ENCODE measurements at regions not wholly inside any gene's neighbourhood (a gene's known extent, or its start where the extent isn't known, plus 50 kb on each side); places are given as distances from the start of the nearest gene placed in this dataset.

GRCh38 chr9:80501635-80502034, 929.9 kb downstream of the TLE4 start:
- Mint-ChIP-seq H3K9me3 (no peaks in the 10 kb centered on the region), H3K27ac (no peak overlapping the region), H3K4me1 (peaks cover 55% of the 10 kb centered on the region), H3K4me3 (no peak overlapping the region), H3K27me3 (ENCODE audit: low read depth) (peaks cover 11% of the 10 kb centered on the region), H3K36me3 (ENCODE audit: low read depth) (no peaks in the 10 kb centered on the region)
- no peak for TF ChIP-seq CTCF (IDR thresholded peaks at IDR 0.05; ENCODE audit: unreplicated experiment in 3 of 3)

GRCh38 chr9:80500300-80500699, 928.5 kb downstream of the TLE4 start:
- H3K4me3 Mint-ChIP-seq = no peak overlapping the region
- no peak for TF ChIP-seq CTCF (IDR thresholded peaks at IDR 0.05; ENCODE audit: unreplicated experiment in 3 of 3)
- H3K36me3 Mint-ChIP-seq (ENCODE audit: low read depth) = no peaks in the 10 kb centered on the region
- peaks cover 60% of the 10 kb centered on the region for H3K4me1 Mint-ChIP-seq
- peaks cover 2% of the 10 kb centered on the region for H3K9me3 Mint-ChIP-seq
- peaks cover 11% of the 10 kb centered on the region for H3K27me3 Mint-ChIP-seq (ENCODE audit: low read depth)
- H3K27ac Mint-ChIP-seq = no peak overlapping the region

GRCh38 chr9:80498001-80498555, 926.3 kb downstream of the TLE4 start:
- H3K9me3 Mint-ChIP-seq = peaks cover 8% of the 10 kb centered on the region
- H3K4me1 Mint-ChIP-seq = peaks cover 42% of the 10 kb centered on the region
- no peak overlapping the region for H3K4me3 Mint-ChIP-seq
- no peak overlapping the region for H3K27ac Mint-ChIP-seq
- H3K36me3 Mint-ChIP-seq (ENCODE audit: low read depth) = no peaks in the 10 kb centered on the region
- no peak for TF ChIP-seq CTCF (IDR thresholded peaks at IDR 0.05; ENCODE audit: unreplicated experiment in 3 of 3)
- peaks cover 11% of the 10 kb centered on the region for H3K27me3 Mint-ChIP-seq (ENCODE audit: low read depth)

- Mint-ChIP-seq H3K9me3 (peaks cover 8% of the 10 kb centered on the region), H3K27ac (no peak overlapping the region), H3K4me1 (peaks cover 34% of the 10 kb centered on the region), H3K4me3 (no peak overlapping the region), H3K27me3 (ENCODE audit: low read depth) (peaks cover 11% of the 10 kb centered on the region), H3K36me3 (ENCODE audit: low read depth) (no peaks in the 10 kb centered on the region)
- TF ChIP-seq CTCF (IDR thresholded peaks at IDR 0.05; ENCODE audit: unreplicated experiment in 3 of 3) = no peak
Measured at GRCh38 chr9:80496901-80497556, 925.3 kb downstream of the TLE4 start.

GRCh38 chr9:80493258-80493657, 921.5 kb downstream of the TLE4 start:
- H3K9me3 Mint-ChIP-seq = peaks cover 8% of the 10 kb centered on the region
- no peak overlapping the region for H3K4me3 Mint-ChIP-seq
- H3K4me1 Mint-ChIP-seq = peaks cover 15% of the 10 kb centered on the region
- no peak overlapping the region for H3K27ac Mint-ChIP-seq
- TF ChIP-seq CTCF (IDR thresholded peaks at IDR 0.05; ENCODE audit: unreplicated experiment in 3 of 3) = no peak
- no peaks in the 10 kb centered on the region for H3K36me3 Mint-ChIP-seq (ENCODE audit: low read depth)
- peaks cover 10% of the 10 kb centered on the region for H3K27me3 Mint-ChIP-seq (ENCODE audit: low read depth)

- no peak for TF ChIP-seq CTCF (IDR thresholded peaks at IDR 0.05; ENCODE audit: unreplicated experiment in 3 of 3)
- peaks cover 3% of the 10 kb centered on the region for H3K27me3 Mint-ChIP-seq (ENCODE audit: low read depth)
- H3K9me3 Mint-ChIP-seq = peaks cover 8% of the 10 kb centered on the region
- no peak overlapping the region for H3K4me3 Mint-ChIP-seq
- no peaks in the 10 kb centered on the region for H3K36me3 Mint-ChIP-seq (ENCODE audit: low read depth)
- peaks cover 7% of the 10 kb centered on the region for H3K4me1 Mint-ChIP-seq
- H3K27ac Mint-ChIP-seq = no peak overlapping the region
Measured at GRCh38 chr9:80492221-80492620, 920.5 kb downstream of the TLE4 start.
